ENCODE measurements at regions not wholly inside any gene's neighbourhood (a gene's known extent, or its start where the extent isn't known, plus 50 kb on each side); places are given as distances from the start of the nearest gene placed in this dataset.

DNA sequence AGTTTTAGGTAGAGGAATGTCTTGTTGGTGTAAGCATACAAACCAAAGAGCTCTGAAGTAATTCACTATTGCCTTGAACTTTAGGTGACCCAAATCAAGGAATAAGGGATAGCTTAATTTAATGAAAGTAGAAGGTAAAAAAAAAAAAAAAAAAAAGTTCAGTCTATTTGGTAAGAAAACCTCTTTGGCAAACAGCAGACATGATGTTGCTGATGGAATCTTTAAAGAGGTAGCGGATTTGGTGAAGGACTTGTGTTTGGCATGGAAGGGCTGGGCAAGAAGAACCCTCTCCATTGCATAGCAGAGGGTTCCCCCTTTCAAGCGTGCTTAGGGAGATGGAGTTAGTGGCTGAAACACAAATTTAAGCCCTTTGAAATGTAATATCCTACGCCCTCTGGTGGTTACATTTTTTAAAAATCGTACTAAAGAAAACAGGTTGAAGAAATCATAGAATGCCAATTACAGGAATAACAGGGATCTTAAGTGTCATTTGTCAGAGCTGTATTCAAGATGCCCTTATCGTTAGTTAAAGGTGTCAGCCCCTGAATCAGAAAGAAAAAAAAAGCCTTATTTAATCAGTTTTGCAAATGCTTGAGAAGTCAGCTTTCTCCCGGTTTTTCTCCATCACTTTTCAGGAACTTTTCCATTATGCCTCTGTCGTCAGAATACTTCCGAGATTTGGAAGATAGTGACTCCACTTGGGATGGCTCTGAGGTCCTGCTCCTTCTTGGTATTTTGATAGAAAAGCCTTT, 383.1 kb downstream of the KCNJ2 start:
- no peak overlapping the region for H3K4me3 Mint-ChIP-seq
- peaks cover 4% of the 10 kb centered on the region for H3K9me3 Mint-ChIP-seq
- DNase-seq (ENCODE audit: low spot score) (no peak), ATAC-seq (peak; percentile 79)
- peaks cover 9% of the 10 kb centered on the region for H3K4me1 Mint-ChIP-seq
- POLR2A ChIA-PET: interaction anchor here (0.7 kb wide), 1 partner anchor 529 kb away, joined by 4 read pairs; no protein-coding TSS in a partner anchor
- CTCF ChIA-PET: interaction anchor here (0.6 to 1.7 kb wide), 10 partner anchors 10 to 1159 kb away, joined by 3 to 7 read pairs (median 4); no protein-coding TSS in a partner anchor
- no peak overlapping the region for H3K27ac Mint-ChIP-seq
- peaks cover 3% of the 10 kb centered on the region; the same call in 1 of the 2 replicates for H3K36me3 Mint-ChIP-seq
- TF ChIP-seq, protein P1, sequence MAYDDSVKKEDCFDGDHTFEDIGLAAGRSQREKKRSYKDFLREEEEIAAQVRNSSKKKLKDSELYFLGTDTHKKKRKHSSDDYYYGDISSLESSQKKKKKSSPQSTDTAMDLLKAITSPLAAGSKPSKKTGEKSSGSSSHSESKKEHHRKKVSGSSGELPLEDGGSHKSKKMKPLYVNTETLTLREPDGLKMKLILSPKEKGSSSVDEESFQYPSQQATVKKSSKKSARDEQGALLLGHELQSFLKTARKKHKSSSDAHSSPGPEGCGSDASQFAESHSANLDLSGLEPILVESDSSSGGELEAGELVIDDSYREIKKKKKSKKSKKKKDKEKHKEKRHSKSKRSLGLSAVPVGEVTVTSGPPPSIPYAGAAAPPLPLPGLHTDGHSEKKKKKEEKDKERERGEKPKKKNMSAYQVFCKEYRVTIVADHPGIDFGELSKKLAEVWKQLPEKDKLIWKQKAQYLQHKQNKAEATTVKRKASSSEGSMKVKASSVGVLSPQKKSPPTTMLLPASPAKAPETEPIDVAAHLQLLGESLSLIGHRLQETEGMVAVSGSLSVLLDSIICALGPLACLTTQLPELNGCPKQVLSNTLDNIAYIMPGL (CRISPR knock-in tag; IDR thresholded peaks at IDR 0.05): no peak
- TF ChIP-seq, protein P2, sequence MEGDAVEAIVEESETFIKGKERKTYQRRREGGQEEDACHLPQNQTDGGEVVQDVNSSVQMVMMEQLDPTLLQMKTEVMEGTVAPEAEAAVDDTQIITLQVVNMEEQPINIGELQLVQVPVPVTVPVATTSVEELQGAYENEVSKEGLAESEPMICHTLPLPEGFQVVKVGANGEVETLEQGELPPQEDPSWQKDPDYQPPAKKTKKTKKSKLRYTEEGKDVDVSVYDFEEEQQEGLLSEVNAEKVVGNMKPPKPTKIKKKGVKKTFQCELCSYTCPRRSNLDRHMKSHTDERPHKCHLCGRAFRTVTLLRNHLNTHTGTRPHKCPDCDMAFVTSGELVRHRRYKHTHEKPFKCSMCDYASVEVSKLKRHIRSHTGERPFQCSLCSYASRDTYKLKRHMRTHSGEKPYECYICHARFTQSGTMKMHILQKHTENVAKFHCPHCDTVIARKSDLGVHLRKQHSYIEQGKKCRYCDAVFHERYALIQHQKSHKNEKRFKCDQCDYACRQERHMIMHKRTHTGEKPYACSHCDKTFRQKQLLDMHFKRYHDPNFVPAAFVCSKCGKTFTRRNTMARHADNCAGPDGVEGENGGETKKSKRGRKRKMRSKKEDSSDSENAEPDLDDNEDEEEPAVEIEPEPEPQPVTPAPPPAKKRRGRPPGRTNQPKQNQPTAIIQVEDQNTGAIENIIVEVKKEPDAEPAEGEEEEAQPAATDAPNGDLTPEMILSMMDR (IDR thresholded peaks at IDR 0.05): peak; percentile 39
- H3K27me3 Mint-ChIP-seq (ENCODE audit: low read depth): no peaks in the 10 kb centered on the region

DNA sequence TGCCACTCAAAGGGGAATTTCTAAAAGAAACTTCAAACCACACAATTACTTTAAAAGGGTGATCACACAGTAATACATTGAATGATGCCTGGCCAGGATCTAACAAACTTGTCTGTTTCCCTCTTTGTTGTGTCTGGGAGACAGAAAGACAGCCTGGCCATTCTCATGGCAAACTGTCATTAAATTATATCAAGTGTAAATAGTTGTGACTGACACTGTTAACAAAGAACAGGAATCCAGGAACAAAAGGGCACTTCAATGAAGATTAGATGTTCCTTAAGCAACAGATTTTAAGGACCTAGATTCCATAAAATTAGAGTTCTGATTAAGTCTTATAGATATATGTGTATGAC, 383.6 kb downstream of the KCNJ2 start:
- no peaks in the 10 kb centered on the region for H3K27me3 Mint-ChIP-seq (ENCODE audit: low read depth)
- H3K9me3 Mint-ChIP-seq: peaks cover 4% of the 10 kb centered on the region
- H3K4me1 Mint-ChIP-seq: peaks cover 9% of the 10 kb centered on the region
- ATAC-seq (no peak), DNase-seq (ENCODE audit: low spot score) (no peak)
- peaks cover 3% of the 10 kb centered on the region; the same call in 1 of the 2 replicates for H3K36me3 Mint-ChIP-seq
- CTCF ChIA-PET: interaction anchor here (0.7 kb wide), 1 partner anchor 201 kb away, joined by 3 read pairs; no protein-coding TSS in a partner anchor
- POLR2A ChIA-PET: no interaction called here
- no peak overlapping the region for H3K4me3 Mint-ChIP-seq
- TF ChIP-seq, protein P1 (CRISPR knock-in tag; IDR thresholded peaks at IDR 0.05): no peak
- TF ChIP-seq ELF4 (CRISPR knock-in tag; IDR thresholded peaks at IDR 0.05; ENCODE audit: low read depth): no peak
- TF ChIP-seq, protein P3, sequence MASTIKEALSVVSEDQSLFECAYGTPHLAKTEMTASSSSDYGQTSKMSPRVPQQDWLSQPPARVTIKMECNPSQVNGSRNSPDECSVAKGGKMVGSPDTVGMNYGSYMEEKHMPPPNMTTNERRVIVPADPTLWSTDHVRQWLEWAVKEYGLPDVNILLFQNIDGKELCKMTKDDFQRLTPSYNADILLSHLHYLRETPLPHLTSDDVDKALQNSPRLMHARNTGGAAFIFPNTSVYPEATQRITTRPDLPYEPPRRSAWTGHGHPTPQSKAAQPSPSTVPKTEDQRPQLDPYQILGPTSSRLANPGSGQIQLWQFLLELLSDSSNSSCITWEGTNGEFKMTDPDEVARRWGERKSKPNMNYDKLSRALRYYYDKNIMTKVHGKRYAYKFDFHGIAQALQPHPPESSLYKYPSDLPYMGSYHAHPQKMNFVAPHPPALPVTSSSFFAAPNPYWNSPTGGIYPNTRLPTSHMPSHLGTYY (CRISPR knock-in tag; IDR thresholded peaks at IDR 0.05): no peak
- TF ChIP-seq, protein P2 (IDR thresholded peaks at IDR 0.05): no peak
- no peak for TF ChIP-seq ATF1 (CRISPR knock-in tag; IDR thresholded peaks at IDR 0.05)
- TF ChIP-seq RELA (CRISPR knock-in tag; IDR thresholded peaks at IDR 0.05; ENCODE audit: borderline replicate concordance): no peak
- TF ChIP-seq ZNF263 (CRISPR knock-in tag; IDR thresholded peaks at IDR 0.05; ENCODE audit: low read depth): no peak
- no peak for TF ChIP-seq NR3C1 (CRISPR knock-in tag; conservative IDR thresholded peaks at IDR 0.05; ENCODE audit: low read depth)
- TF ChIP-seq, protein P4, sequence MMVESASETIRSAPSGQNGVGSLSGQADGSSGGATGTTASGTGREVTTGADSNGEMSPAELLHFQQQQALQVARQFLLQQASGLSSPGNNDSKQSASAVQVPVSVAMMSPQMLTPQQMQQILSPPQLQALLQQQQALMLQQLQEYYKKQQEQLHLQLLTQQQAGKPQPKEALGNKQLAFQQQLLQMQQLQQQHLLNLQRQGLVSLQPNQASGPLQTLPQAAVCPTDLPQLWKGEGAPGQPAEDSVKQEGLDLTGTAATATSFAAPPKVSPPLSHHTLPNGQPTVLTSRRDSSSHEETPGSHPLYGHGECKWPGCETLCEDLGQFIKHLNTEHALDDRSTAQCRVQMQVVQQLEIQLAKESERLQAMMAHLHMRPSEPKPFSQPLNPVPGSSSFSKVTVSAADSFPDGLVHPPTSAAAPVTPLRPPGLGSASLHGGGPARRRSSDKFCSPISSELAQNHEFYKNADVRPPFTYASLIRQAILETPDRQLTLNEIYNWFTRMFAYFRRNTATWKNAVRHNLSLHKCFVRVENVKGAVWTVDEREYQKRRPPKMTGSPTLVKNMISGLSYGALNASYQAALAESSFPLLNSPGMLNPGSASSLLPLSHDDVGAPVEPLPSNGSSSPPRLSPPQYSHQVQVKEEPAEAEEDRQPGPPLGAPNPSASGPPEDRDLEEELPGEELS (CRISPR knock-in tag; IDR thresholded peaks at IDR 0.05): no peak
- TF ChIP-seq, protein P5, sequence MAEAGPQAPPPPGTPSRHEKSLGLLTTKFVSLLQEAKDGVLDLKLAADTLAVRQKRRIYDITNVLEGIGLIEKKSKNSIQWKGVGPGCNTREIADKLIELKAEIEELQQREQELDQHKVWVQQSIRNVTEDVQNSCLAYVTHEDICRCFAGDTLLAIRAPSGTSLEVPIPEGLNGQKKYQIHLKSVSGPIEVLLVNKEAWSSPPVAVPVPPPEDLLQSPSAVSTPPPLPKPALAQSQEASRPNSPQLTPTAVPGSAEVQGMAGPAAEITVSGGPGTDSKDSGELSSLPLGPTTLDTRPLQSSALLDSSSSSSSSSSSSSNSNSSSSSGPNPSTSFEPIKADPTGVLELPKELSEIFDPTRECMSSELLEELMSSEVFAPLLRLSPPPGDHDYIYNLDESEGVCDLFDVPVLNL (CRISPR knock-in tag; IDR thresholded peaks at IDR 0.05; ENCODE audit: borderline replicate concordance, low read depth): no peak
- TF ChIP-seq, protein P6, sequence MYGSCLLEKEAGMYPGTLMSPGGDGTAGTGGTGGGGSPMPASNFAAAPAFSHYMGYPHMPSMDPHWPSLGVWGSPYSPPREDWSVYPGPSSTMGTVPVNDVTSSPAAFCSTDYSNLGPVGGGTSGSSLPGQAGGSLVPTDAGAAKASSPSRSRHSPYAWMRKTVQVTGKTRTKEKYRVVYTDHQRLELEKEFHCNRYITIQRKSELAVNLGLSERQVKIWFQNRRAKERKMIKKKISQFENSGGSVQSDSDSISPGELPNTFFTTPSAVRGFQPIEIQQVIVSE (CRISPR knock-in tag; IDR thresholded peaks at IDR 0.05; ENCODE audit: borderline replicate concordance): no peak
- TF ChIP-seq, protein P7, sequence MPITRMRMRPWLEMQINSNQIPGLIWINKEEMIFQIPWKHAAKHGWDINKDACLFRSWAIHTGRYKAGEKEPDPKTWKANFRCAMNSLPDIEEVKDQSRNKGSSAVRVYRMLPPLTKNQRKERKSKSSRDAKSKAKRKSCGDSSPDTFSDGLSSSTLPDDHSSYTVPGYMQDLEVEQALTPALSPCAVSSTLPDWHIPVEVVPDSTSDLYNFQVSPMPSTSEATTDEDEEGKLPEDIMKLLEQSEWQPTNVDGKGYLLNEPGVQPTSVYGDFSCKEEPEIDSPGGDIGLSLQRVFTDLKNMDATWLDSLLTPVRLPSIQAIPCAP (CRISPR knock-in tag; IDR thresholded peaks at IDR 0.05): no peak
- TF ChIP-seq HMGA2 (CRISPR knock-in tag; IDR thresholded peaks at IDR 0.05): no peak
- TF ChIP-seq SP1 (CRISPR knock-in tag; conservative IDR thresholded peaks at IDR 0.05): no peak
- TF ChIP-seq TEAD4 (CRISPR knock-in tag; IDR thresholded peaks at IDR 0.05): no peak
- TF ChIP-seq NFE2L1 (CRISPR knock-in tag; IDR thresholded peaks at IDR 0.05): no peak
- no peak for TF ChIP-seq OVOL2 (CRISPR knock-in tag; IDR thresholded peaks at IDR 0.05; ENCODE audit: borderline replicate concordance)
- no peak for TF ChIP-seq ZNF138 (CRISPR knock-in tag; conservative IDR thresholded peaks at IDR 0.05)
- no peak overlapping the region for H3K27ac Mint-ChIP-seq
